SK-N-SH (cell line): ENCODE measurements at regions not wholly inside any gene's neighbourhood (a gene's known extent, or its start where the extent isn't known, plus 50 kb on each side); places are given as distances from the start of the nearest gene placed in this dataset.

Source experiments
- CTCF ChIA-PET: fragments of 300-600, 350-600 bp; formaldehyde crosslinking; extraction: SDS; loops from one replicate; lab custom pipeline; 2021; lab: Yijun Ruan, JAX
- POLR2A ChIA-PET: fragments of 350-600 bp; sonication (Branson Sonifier 250); formaldehyde crosslinking; extraction: SDS; loops from one replicate; lab custom pipeline; 2020; ENCODE audit warnings: antibody characterized with exemption, inconsistent platforms; lab: Yijun Ruan, JAX
- DNase-seq: peaks from one replicate; pipeline ENCODE4 v3.0.0; 2012
- H2AFZ ChIP-seq: fragments of 200-600 bp; sonication (generic); 2 replicates; pipeline ENCODE4 v1.8.1; 2016; ENCODE audit warnings: antibody characterized with exemption, mild to moderate bottlenecking, low read depth
- H3F3A ChIP-seq: fragments of 200-600 bp; sonication (generic); replicated peaks from 2 replicates; pipeline ENCODE3; 2016; ENCODE audit warnings: antibody characterized with exemption, mild to moderate bottlenecking; ENCODE audit not compliant: insufficient read depth
- H3K27ac ChIP-seq, 2 experiments: fragments of 200-500 bp in 1 of 2; fragments of 200-600 bp in 1 of 2; sonication (Bioruptor generic) in 1 of 2; sonication (generic), shearing (Covaris generic) in 1 of 2; 2 replicates each; pipeline versions ENCODE4 v1.5.1 to v1.6.1; 2014 to 2016; ENCODE audit warnings: low read depth in 2 of 2, inconsistent platforms in 1 of 2, low read length in 1 of 2, mild to moderate bottlenecking in 1 of 2, mixed read lengths in 1 of 2
- H3K27me3 ChIP-seq: fragments of 200-600 bp; sonication (generic), shearing (Covaris generic); 2 replicates; pipeline ENCODE4 v1.6.1; 2016; ENCODE audit warnings: mixed run types; ENCODE audit not compliant: insufficient read depth
- H3K36me3 ChIP-seq, 2 experiments: fragments of 200-500 bp in 1 of 2; fragments of 200-600 bp in 1 of 2; sonication (Bioruptor generic) in 1 of 2; sonication (generic) in 1 of 2; replicated peaks in 1 of 2; 2 replicates each; pipeline versions ENCODE3 to v1.5.1; 2014 to 2016; ENCODE audit warnings: low read length in 1 of 2, mild to moderate bottlenecking in 1 of 2; ENCODE audit not compliant: insufficient read depth in 2 of 2, control insufficient read depth in 1 of 2
- H3K4me1 ChIP-seq, 2 experiments: fragments of 200-500 bp in 1 of 2; fragments of 200-600 bp in 1 of 2; sonication (Bioruptor generic) in 1 of 2; sonication (generic), shearing (Covaris generic) in 1 of 2; 2 replicates each; pipeline versions ENCODE4 v1.5.1 to v1.6.1; 2014 to 2016; ENCODE audit warnings: low read depth in 1 of 2, low read length in 1 of 2, mixed run types in 1 of 2; ENCODE audit not compliant: insufficient read depth in 2 of 2, control insufficient read depth in 1 of 2
- H3K4me2 ChIP-seq: fragments of 200-600 bp; sonication (generic), shearing (Covaris generic); 2 replicates; pipeline ENCODE4 v1.6.1; 2017; ENCODE audit warnings: mixed run types
- H3K4me3 ChIP-seq, 2 experiments: fragments of 200-500 bp in 1 of 2; fragments of 200-600 bp in 1 of 2; sonication (Bioruptor generic) in 1 of 2; sonication (generic), shearing (Covaris generic) in 1 of 2; 2 replicates each; pipeline versions ENCODE4 v1.5.1 to v1.8.1; 2014 to 2016; ENCODE audit warnings: low read depth in 2 of 2, inconsistent platforms in 1 of 2, low read length in 1 of 2, mild to moderate bottlenecking in 1 of 2, mixed read lengths in 1 of 2, moderate library complexity in 1 of 2
- H3K79me2 ChIP-seq: fragments of 200-600 bp; sonication (generic); 2 replicates; pipeline ENCODE4 v1.8.1; 2017; ENCODE audit warnings: mild to moderate bottlenecking; ENCODE audit not compliant: insufficient read depth
- H3K9ac ChIP-seq: fragments of 200-600 bp; sonication (generic); 2 replicates; pipeline ENCODE4 v1.6.1; 2017; ENCODE audit warnings: mixed run types
- H3K9me2 ChIP-seq: fragments of 200-600 bp; sonication (generic); 2 replicates; pipeline ENCODE4 v1.6.1; 2017; ENCODE audit warnings: mixed run types
- H3K9me3 ChIP-seq: fragments of 200-600 bp; sonication (generic); 2 replicates; pipeline ENCODE4 v1.6.1; 2017; ENCODE audit warnings: mixed run types, mild to moderate bottlenecking, moderate library complexity
- H4K20me1 ChIP-seq: fragments of 200-600 bp; sonication (generic); 2 replicates; pipeline ENCODE4 v1.6.1; 2017; ENCODE audit warnings: mild to moderate bottlenecking, mixed run types; ENCODE audit not compliant: insufficient read depth
- CHD2 ChIP-seq: fragments of 150-350 bp; IDR thresholded peaks from 2 replicates; pipeline ENCODE4 v1.6.1; 2018; ENCODE audit warnings: low read length; ENCODE audit not compliant: partially characterized antibody
- CTCF ChIP-seq: fragments of 200-600 bp; sonication (generic); IDR thresholded peaks from 2 replicates; pipeline ENCODE4 v1.6.1; 2017; ENCODE audit warnings: antibody characterized with exemption, mild to moderate bottlenecking, moderate library complexity
- GABPA ChIP-seq: IDR thresholded peaks from 2 replicates; pipeline ENCODE4 v1.4.0; 2012; ENCODE audit warnings: low read depth, mild to moderate bottlenecking
- MEF2A ChIP-seq: IDR thresholded peaks from 2 replicates; pipeline ENCODE4 v1.4.0; 2012; ENCODE audit warnings: low read depth, borderline replicate concordance
- MXI1 ChIP-seq: IDR thresholded peaks from 2 replicates; pipeline ENCODE4 v1.6.1; 2012; ENCODE audit warnings: mild to moderate bottlenecking, low read depth, low read length, improper control_type of control experiment
- NRF1 ChIP-seq: IDR thresholded peaks from 2 replicates; pipeline ENCODE4 v1.6.1; 2012; ENCODE audit warnings: low read depth, mild to moderate bottlenecking, low read length
- POLR2AphosphoS5 ChIP-seq: IDR thresholded peaks from 2 replicates; pipeline ENCODE4 v1.6.1; 2012; ENCODE audit warnings: low read depth, low read length
- SMC3 ChIP-seq: IDR thresholded peaks from 2 replicates; pipeline ENCODE4 v1.6.1; 2012; ENCODE audit warnings: low read depth, low read length, improper control_type of control experiment
- TAF1 ChIP-seq: IDR thresholded peaks from 2 replicates; pipeline ENCODE4 v1.6.1; 2012; ENCODE audit warnings: low read depth, mild to moderate bottlenecking, low read length, moderate library complexity, borderline replicate concordance
- TEAD4 ChIP-seq: IDR thresholded peaks from 2 replicates; pipeline ENCODE4 v1.4.0; 2012; ENCODE audit warnings: mild to moderate bottlenecking, borderline replicate concordance; ENCODE audit not compliant: insufficient read depth
- USF1 ChIP-seq: IDR thresholded peaks from 2 replicates; pipeline ENCODE4 v1.4.0; 2012; ENCODE audit warnings: low read depth, borderline replicate concordance
- YY1 ChIP-seq: IDR thresholded peaks from 2 replicates; pipeline ENCODE4 v1.4.0; 2012; ENCODE audit warnings: low read depth, mild to moderate bottlenecking
- WGBS: methylation state at CpG from one replicate; pipeline ENCODE4 v1.1.6; 2017; ENCODE audit warnings: low lambda C conversion rate; 5-methylcytosine and 5-hydroxymethylcytosine counted together

GRCh38 chr4:125082729-125083417 is 231.9 kb upstream of the FAT4 start:
- TF ChIP-seq GABPA (no peak), SMC3 (no peak), CTCF (no peak), MEF2A (no peak), NRF1 (no peak), TAF1 (no peak), CHD2 (no peak), TEAD4 (no peak), YY1 (no peak), POLR2AphosphoS5 (no peak)
- no peak overlapping the region for H2AFZ ChIP-seq
- no peaks in the 10 kb centered on the region for H3K4me1 ChIP-seq
- CTCF ChIA-PET, result no interaction called here
- no peaks in the 10 kb centered on the region for H3K9me3 ChIP-seq
- H3K79me2 ChIP-seq, result no peaks in the 10 kb centered on the region
- H3K27ac ChIP-seq, result no peak overlapping the region
- no peak overlapping the region for H3K4me2 ChIP-seq
- no peaks in the 10 kb centered on the region for H3K9me2 ChIP-seq
- H3K27me3 ChIP-seq, result no peaks in the 10 kb centered on the region
- POLR2A ChIA-PET, result no interaction called here
- no peaks in the 10 kb centered on the region for H4K20me1 ChIP-seq
- H3F3A ChIP-seq, result no peaks in the 10 kb centered on the region
- no peak overlapping the region for H3K9ac ChIP-seq
- no peaks in the 10 kb centered on the region for H3K36me3 ChIP-seq
- H3K4me3 ChIP-seq, result no peak overlapping the region
- 95% methylated on average over 4 of the region's 4 CpGs for WGBS
- DNase-seq, result no peak

DNA sequence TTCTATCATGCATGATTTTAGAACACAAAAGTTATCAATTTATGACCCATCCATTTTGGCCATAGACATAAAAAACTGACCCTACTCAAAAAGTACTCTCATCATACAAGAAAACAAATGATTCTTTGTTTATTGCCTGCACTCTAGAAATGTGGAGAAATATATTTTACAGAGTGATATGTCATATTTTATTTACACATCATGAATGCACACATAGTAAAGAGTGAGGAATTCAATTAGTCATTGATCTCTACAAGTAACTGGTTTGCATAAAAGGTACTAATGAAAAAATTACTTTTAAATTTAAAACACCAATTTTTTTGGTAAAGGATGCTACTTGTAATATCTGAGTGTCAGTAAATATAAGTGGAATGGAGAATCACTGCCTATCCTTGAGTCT is 242.5 kb upstream of the FAT4 start:
- H3K79me2 ChIP-seq, result no peaks in the 10 kb centered on the region
- no peaks in the 10 kb centered on the region for H3K9me3 ChIP-seq
- H3K4me1 ChIP-seq, result no peaks in the 10 kb centered on the region
- no peak overlapping the region for H3K9ac ChIP-seq
- 0 out of 2 replicates have a peak, but pooled peaks cover 4% of the 10 kb centered on the region for H3K9me2 ChIP-seq
- no peak for TF ChIP-seq MXI1
- no peak for TF ChIP-seq USF1
- H2AFZ ChIP-seq, result no peak overlapping the region
- H3K4me3 ChIP-seq, result no peak overlapping the region
- no peaks in the 10 kb centered on the region for H3F3A ChIP-seq
- ChIA-PET POLR2A (no interaction called here), CTCF (no interaction called here)
- DNase-seq, result no peak
- no peaks in the 10 kb centered on the region for H4K20me1 ChIP-seq
- no peaks in the 10 kb centered on the region for H3K27me3 ChIP-seq
- H3K27ac ChIP-seq, result no peak overlapping the region
- H3K4me2 ChIP-seq, result no peak overlapping the region
- no peaks in the 10 kb centered on the region for H3K36me3 ChIP-seq
